ENCODE measurements at regions not wholly inside any gene's neighbourhood (a gene's known extent, or its start where the extent isn't known, plus 50 kb on each side); places are given as distances from the start of the nearest gene placed in this dataset.

GRCh38 chr20:39829661-39830060 is 859.4 kb downstream of the MAFB start:
- no CpG with 5 or more reads among the region's 3 CpGs for WGBS, 2 donors (ENCODE audit: extremely low coverage in 2 of 2, insufficient read length in 2 of 2, insufficient replicate concordance in 1 of 2)
- Histone ChIP-seq H3K9ac (ENCODE audit: low read depth, low read length, poor library complexity) (no peak overlapping the region), H3K18ac (ENCODE audit: low read length) (no peak overlapping the region), H2BK5ac (ENCODE audit: low read length) (no peak overlapping the region), H3K27ac (replicated peaks; ENCODE audit: low read length) (no peak overlapping the region), H2BK15ac (ENCODE audit: low read length) (no peak overlapping the region), H2AFZ (ENCODE audit: low read length) (no peak overlapping the region), H2BK120ac (ENCODE audit: low read depth, low read length) (no peak overlapping the region), H3K23ac (ENCODE audit: low read depth, low read length, poor library complexity) (no peak overlapping the region), H2AK5ac (ENCODE audit: low read depth, low read length) (no peak overlapping the region), H3K27me3 (ENCODE audit: control insufficient read depth in 3 of 3, insufficient read depth in 3 of 3, low read depth in 1 of 3, low read length in 3 of 3) (peaks cover 0 to 24% (median 0%) of the 10 kb centered on the region in 3 experiments), H3K14ac (ENCODE audit: low read length) (no peak overlapping the region), H3K79me1 (ENCODE audit: low read depth, low read length) (no peaks in the 10 kb centered on the region), H3K36me3 (replicated peaks in 1 of 2; ENCODE audit: control insufficient read depth in 2 of 2, insufficient read depth in 2 of 2, low read length in 2 of 2) (no peaks in the 10 kb centered on the region), H3K4me3 (ENCODE audit: low read length in 2 of 2) (no peak overlapping the region), H3K4me2 (ENCODE audit: insufficient read depth, low read length, poor library complexity, severe bottlenecking) (no peak overlapping the region), H4K8ac (ENCODE audit: low read depth, low read length) (no peak overlapping the region), H2BK12ac (ENCODE audit: low read length) (no peak overlapping the region), H3K9me3 (replicated peaks in 1 of 2; ENCODE audit: control insufficient read depth in 2 of 2, insufficient read depth in 1 of 2, low read depth in 1 of 2, low read length in 2 of 2) (no peaks in the 10 kb centered on the region), H3K4me1 (ENCODE audit: control insufficient read depth in 2 of 2, insufficient read depth in 1 of 2, low read depth in 1 of 2, low read length in 2 of 2) (peaks cover 0 to 5% of the 10 kb centered on the region in 2 donors), H3K4ac (ENCODE audit: low read length) (no peak overlapping the region), H4K91ac (ENCODE audit: low read depth, low read length, poor library complexity) (no peak overlapping the region)
- DNase-seq (ENCODE audit: low spot score): no peak

GRCh38 chr20:39829256-39829655 is 859.8 kb downstream of the MAFB start:
- Histone ChIP-seq H3K36me3 (replicated peaks in 1 of 2; ENCODE audit: control insufficient read depth in 2 of 2, insufficient read depth in 2 of 2, low read length in 2 of 2) (no peaks in the 10 kb centered on the region), H3K9me3 (replicated peaks in 1 of 2; ENCODE audit: control insufficient read depth in 2 of 2, insufficient read depth in 1 of 2, low read depth in 1 of 2, low read length in 2 of 2) (no peaks in the 10 kb centered on the region), H3K18ac (ENCODE audit: low read length) (no peak overlapping the region), H3K14ac (ENCODE audit: low read length) (no peak overlapping the region), H2BK15ac (ENCODE audit: low read length) (no peak overlapping the region), H2BK12ac (ENCODE audit: low read length) (no peak overlapping the region), H2AFZ (ENCODE audit: low read length) (no peak overlapping the region), H3K79me1 (ENCODE audit: low read depth, low read length) (no peaks in the 10 kb centered on the region), H3K23ac (ENCODE audit: low read depth, low read length, poor library complexity) (no peak overlapping the region), H3K9ac (ENCODE audit: low read depth, low read length, poor library complexity) (no peak overlapping the region), H3K4me2 (ENCODE audit: insufficient read depth, low read length, poor library complexity, severe bottlenecking) (no peak overlapping the region), H2BK5ac (ENCODE audit: low read length) (no peak overlapping the region), H3K27ac (replicated peaks; ENCODE audit: low read length) (no peak overlapping the region), H3K4me3 (ENCODE audit: low read length in 2 of 2) (no peak overlapping the region), H3K27me3 (ENCODE audit: control insufficient read depth in 3 of 3, insufficient read depth in 3 of 3, low read depth in 1 of 3, low read length in 3 of 3) (peaks cover 0 to 20% (median 0%) of the 10 kb centered on the region in 3 experiments), H3K4me1 (ENCODE audit: control insufficient read depth in 2 of 2, insufficient read depth in 1 of 2, low read depth in 1 of 2, low read length in 2 of 2) (peaks cover 0 to 5% of the 10 kb centered on the region in 2 donors), H2AK5ac (ENCODE audit: low read depth, low read length) (no peak overlapping the region), H4K91ac (ENCODE audit: low read depth, low read length, poor library complexity) (no peak overlapping the region), H2BK120ac (ENCODE audit: low read depth, low read length) (no peak overlapping the region), H3K4ac (ENCODE audit: low read length) (no peak overlapping the region), H4K8ac (ENCODE audit: low read depth, low read length) (no peak overlapping the region)
- peak; percentile 29 for DNase-seq (ENCODE audit: low spot score)
- no CpG with 5 or more reads among the region's 3 CpGs for WGBS, 2 donors (ENCODE audit: extremely low coverage in 2 of 2, insufficient read length in 2 of 2, insufficient replicate concordance in 1 of 2)

- H3K14ac ChIP-seq (ENCODE audit: low read length): no peak overlapping the region
- no peak overlapping the region for H2BK5ac ChIP-seq (ENCODE audit: low read length)
- H2BK15ac ChIP-seq (ENCODE audit: low read length): no peak overlapping the region
- H3K23ac ChIP-seq (ENCODE audit: low read depth, low read length, poor library complexity): no peak overlapping the region
- no CpG with 5 or more reads among the region's 3 CpGs for WGBS, 2 donors (ENCODE audit: extremely low coverage in 2 of 2, insufficient read length in 2 of 2, insufficient replicate concordance in 1 of 2)
- H3K9me3 ChIP-seq (replicated peaks in 1 of 2; ENCODE audit: control insufficient read depth in 2 of 2, insufficient read depth in 1 of 2, low read depth in 1 of 2, low read length in 2 of 2): no peaks in the 10 kb centered on the region
- H3K4me1 ChIP-seq (ENCODE audit: control insufficient read depth in 2 of 2, insufficient read depth in 1 of 2, low read depth in 1 of 2, low read length in 2 of 2): peaks cover 0 to 5% of the 10 kb centered on the region in 2 donors
- H4K91ac ChIP-seq (ENCODE audit: low read depth, low read length, poor library complexity): no peak overlapping the region
- no peak overlapping the region for H2AFZ ChIP-seq (ENCODE audit: low read length)
- H2BK120ac ChIP-seq (ENCODE audit: low read depth, low read length): no peak overlapping the region
- no peak overlapping the region for H3K4me2 ChIP-seq (ENCODE audit: insufficient read depth, low read length, poor library complexity, severe bottlenecking)
- DNase-seq (ENCODE audit: low spot score): no peak
- no peak overlapping the region for H4K8ac ChIP-seq (ENCODE audit: low read depth, low read length)
- H3K27ac ChIP-seq (replicated peaks; ENCODE audit: low read length): no peak overlapping the region
- H3K36me3 ChIP-seq (replicated peaks in 1 of 2; ENCODE audit: control insufficient read depth in 2 of 2, insufficient read depth in 2 of 2, low read length in 2 of 2): no peaks in the 10 kb centered on the region
- H3K27me3 ChIP-seq (ENCODE audit: control insufficient read depth in 3 of 3, insufficient read depth in 3 of 3, low read depth in 1 of 3, low read length in 3 of 3): peaks cover 0 to 17% (median 0%) of the 10 kb centered on the region in 3 experiments
- H3K9ac ChIP-seq (ENCODE audit: low read depth, low read length, poor library complexity): no peak overlapping the region
- no peak overlapping the region for H2BK12ac ChIP-seq (ENCODE audit: low read length)
- no peaks in the 10 kb centered on the region for H3K79me1 ChIP-seq (ENCODE audit: low read depth, low read length)
- no peak overlapping the region for H3K4ac ChIP-seq (ENCODE audit: low read length)
- no peak overlapping the region for H3K18ac ChIP-seq (ENCODE audit: low read length)
- H2AK5ac ChIP-seq (ENCODE audit: low read depth, low read length): no peak overlapping the region
- H3K4me3 ChIP-seq (ENCODE audit: low read length in 2 of 2): no peak overlapping the region
Observed at GRCh38 chr20:39825950-39826349, 863.1 kb downstream of the MAFB start.

- Histone ChIP-seq H2BK5ac (ENCODE audit: low read length) (no peak overlapping the region), H3K27ac (replicated peaks; ENCODE audit: low read length) (no peak overlapping the region), H3K4me1 (ENCODE audit: control insufficient read depth in 2 of 2, insufficient read depth in 1 of 2, low read depth in 1 of 2, low read length in 2 of 2) (peaks cover 0 to 5% of the 10 kb centered on the region in 2 donors), H3K4ac (ENCODE audit: low read length) (no peak overlapping the region), H4K8ac (ENCODE audit: low read depth, low read length) (no peak overlapping the region), H3K23ac (ENCODE audit: low read depth, low read length, poor library complexity) (no peak overlapping the region), H3K4me2 (ENCODE audit: insufficient read depth, low read length, poor library complexity, severe bottlenecking) (no peak overlapping the region), H2BK120ac (ENCODE audit: low read depth, low read length) (no peak overlapping the region), H3K27me3 (ENCODE audit: control insufficient read depth in 3 of 3, insufficient read depth in 3 of 3, low read depth in 1 of 3, low read length in 3 of 3) (peaks cover 0 to 12% (median 0%) of the 10 kb centered on the region in 3 experiments), H2BK12ac (ENCODE audit: low read length) (no peak overlapping the region), H4K91ac (ENCODE audit: low read depth, low read length, poor library complexity) (no peak overlapping the region), H3K9ac (ENCODE audit: low read depth, low read length, poor library complexity) (no peak overlapping the region), H3K79me1 (ENCODE audit: low read depth, low read length) (no peaks in the 10 kb centered on the region), H3K18ac (ENCODE audit: low read length) (no peak overlapping the region), H2BK15ac (ENCODE audit: low read length) (no peak overlapping the region), H3K36me3 (replicated peaks in 1 of 2; ENCODE audit: control insufficient read depth in 2 of 2, insufficient read depth in 2 of 2, low read length in 2 of 2) (no peaks in the 10 kb centered on the region), H3K14ac (ENCODE audit: low read length) (no peak overlapping the region), H3K4me3 (ENCODE audit: low read length in 2 of 2) (no peak overlapping the region), H2AFZ (ENCODE audit: low read length) (no peak overlapping the region), H2AK5ac (ENCODE audit: low read depth, low read length) (no peak overlapping the region), H3K9me3 (replicated peaks in 1 of 2; ENCODE audit: control insufficient read depth in 2 of 2, insufficient read depth in 1 of 2, low read depth in 1 of 2, low read length in 2 of 2) (no peaks in the 10 kb centered on the region)
- no peak for DNase-seq (ENCODE audit: low spot score)
- WGBS, 2 donors (ENCODE audit: extremely low coverage in 2 of 2, insufficient read length in 2 of 2, insufficient replicate concordance in 1 of 2): no CpG with 5 or more reads among the region's 3 CpGs
Observed at GRCh38 chr20:39825524-39825923, 863.4 kb downstream of the DHX35 start.

Data from neuronal stem cell (in vitro differentiated cells).